HG03457 (cell line): ENCODE measurements at regions not wholly inside any gene's neighbourhood (a gene's known extent, or its start where the extent isn't known, plus 50 kb on each side); places are given as distances from the start of the nearest gene placed in this dataset.

Experiments
- ATAC-seq: cut with Tn5 transposase; IDR thresholded peaks from one replicate; pipeline ENCODE4 v1.9.1; 2021; ENCODE audit warnings: moderate number of reproducible peaks; ENCODE audit not compliant: unreplicated experiment

DNA sequence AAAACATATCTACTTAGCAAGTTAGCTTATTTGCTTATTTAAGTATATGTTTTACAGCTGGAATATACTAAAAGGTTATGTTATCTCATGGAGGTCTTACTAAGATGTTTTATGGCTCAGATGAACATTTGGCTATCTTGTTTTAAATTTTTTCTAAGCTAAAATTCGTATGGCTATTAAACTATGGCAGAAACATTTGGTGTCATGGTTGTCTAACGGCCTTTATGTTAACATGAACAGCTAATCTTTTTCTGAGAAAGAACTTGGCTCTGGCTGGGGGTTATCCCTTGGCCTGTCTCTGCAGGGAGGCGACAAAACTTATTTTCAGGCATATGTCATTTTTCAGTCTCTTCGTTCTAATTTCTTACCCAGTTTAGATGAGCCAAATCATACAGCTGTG is 101.5 kb upstream of the MTPN start:
- no peak for ATAC-seq

DNA sequence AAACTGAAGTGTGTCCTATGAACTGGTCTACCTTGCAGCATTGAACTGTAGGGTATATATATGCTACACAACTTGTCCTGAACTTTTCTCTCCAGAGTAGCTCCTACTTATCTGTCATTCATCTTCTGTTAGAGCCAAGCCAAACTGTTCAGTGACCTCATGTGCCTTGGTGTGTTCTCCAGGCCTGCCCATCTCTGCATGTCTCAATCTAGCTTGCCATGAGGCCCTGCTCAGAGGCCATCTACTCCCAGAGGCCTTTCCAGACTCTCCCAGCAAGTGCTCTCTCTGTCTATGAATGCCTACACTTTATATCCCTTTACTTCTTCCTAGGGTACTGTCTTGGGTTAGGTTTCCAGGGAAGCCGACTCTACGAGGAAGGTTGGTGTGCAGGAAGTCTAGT is 99.8 kb upstream of the MTPN start:
- ATAC-seq, result no peak

DNA sequence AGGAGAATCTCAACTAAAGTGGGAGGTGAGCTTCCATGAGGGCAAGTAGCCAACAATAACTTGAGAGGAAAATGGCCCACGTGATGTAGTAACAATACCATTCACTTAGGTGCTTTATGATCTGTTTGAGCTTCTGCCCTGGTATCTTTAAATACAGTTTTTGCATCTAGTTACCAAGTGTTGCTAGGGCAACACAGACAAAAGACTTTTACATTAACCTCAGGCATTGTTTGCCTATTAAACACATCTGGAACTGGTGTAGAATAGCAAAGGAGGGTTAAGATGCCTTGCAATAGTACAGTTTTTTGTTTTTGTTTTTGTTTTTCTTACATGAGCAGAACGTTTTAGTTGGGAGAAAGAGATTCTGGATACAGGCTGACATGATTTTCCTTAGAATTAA is 97.7 kb upstream of the MTPN start:
- ATAC-seq, result no peak

DNA sequence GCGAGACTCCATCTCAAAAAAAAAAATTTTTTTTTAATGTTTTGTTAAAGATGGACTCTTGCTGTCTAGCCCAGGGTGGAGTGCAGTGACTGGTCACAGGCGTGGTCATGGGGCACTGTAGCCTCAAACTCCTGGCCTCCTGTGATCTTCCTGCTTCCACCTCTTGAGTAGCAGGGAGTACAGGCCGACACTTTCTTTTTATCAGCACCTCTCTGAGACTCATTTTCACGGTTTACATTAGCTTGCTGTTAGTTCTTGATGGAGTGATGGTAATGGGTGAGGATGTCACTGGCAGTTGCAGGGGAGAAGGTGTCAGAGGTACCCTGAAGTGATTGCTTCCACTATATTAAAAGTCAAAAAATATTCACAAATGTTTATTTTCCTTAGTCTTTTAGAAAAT is 95.3 kb upstream of the MTPN start:
- no peak for ATAC-seq

DNA sequence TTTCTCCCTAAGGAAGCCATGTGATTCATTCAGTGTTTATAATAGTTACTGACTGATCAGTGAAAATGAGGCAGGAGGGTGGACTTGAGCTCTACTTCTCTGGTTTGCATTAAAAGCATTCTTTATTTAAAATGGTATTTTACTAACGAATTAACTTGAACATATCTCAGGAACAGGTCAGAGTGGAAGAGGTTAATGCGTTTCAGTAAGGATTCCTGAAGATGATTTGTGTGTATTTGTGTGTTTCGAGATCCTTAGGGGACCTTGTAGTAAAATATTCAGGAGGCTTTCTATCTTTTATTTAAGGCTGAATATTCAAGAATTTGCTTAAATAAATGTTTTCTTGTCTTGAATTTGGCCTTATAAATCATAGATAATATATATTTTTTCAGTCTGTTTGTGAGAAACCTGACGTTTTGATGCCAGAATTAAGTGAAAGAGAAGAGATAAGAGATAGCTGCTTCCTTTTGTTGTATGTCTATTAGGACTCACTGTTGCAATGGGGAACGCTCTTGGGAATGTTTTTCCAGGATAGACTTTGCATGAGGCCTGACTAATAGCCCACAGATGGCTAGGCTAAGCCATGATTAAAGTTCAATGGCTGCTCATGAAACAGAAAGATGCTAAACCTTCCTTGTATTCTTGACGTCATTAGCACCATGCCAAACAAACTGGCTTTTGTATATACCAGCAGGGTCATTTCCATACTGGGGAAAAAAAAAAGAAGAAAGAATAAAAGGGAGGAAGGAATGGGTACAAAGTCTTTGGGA is 93.8 kb upstream of the MTPN start:
- ATAC-seq, result no peak

DNA sequence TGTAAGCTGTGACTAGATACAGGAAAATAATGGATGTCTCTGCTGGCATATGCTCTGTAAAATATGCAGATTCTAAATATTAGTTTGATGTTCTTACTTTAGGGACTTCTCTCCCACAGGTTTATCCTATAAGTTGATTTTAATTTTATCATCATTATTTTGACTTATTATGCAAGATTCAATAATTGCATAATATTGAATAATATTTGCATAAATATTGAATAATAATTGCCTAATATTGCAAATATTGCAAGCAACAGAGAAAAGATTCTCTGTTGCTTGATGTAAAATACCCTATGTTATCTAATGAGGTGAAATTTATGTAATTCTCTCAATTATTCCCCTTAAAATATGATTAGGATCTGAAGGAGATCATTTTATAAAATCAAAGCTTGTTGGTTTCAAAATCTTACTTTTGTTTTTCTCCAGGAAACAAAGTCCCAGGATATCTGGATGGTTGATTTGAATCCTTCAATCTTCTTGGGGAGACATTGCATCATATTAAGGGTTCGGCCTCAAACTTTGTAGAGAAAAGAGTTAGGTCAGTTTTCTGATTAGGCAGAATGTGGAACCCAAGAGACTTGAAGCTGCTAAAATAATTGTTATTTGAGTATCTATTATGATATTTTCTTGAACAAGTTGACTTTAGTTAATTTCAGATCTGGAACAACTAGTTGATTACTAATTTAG is 92.8 kb upstream of the MTPN start:
- ATAC-seq, result no peak

DNA sequence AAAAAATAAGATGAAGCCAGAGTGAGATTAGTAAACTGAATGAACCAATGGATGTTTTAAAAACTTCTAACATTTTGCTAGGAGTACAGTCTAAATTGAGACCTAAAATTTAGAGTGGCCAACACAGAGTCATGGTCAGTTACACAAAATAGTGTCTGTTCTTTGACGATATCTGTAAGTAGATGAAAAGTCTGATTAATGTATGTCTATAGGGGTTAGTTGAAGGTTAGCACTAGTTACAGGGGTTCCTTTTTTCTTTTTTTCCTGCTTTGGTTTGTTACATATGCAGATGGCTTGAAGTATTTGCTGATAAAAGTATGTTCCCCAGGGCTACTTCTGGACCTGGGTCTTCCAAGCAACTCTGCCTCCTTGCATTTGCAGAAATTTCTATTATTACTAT is 90.1 kb upstream of the MTPN start:
- ATAC-seq, result no peak

DNA sequence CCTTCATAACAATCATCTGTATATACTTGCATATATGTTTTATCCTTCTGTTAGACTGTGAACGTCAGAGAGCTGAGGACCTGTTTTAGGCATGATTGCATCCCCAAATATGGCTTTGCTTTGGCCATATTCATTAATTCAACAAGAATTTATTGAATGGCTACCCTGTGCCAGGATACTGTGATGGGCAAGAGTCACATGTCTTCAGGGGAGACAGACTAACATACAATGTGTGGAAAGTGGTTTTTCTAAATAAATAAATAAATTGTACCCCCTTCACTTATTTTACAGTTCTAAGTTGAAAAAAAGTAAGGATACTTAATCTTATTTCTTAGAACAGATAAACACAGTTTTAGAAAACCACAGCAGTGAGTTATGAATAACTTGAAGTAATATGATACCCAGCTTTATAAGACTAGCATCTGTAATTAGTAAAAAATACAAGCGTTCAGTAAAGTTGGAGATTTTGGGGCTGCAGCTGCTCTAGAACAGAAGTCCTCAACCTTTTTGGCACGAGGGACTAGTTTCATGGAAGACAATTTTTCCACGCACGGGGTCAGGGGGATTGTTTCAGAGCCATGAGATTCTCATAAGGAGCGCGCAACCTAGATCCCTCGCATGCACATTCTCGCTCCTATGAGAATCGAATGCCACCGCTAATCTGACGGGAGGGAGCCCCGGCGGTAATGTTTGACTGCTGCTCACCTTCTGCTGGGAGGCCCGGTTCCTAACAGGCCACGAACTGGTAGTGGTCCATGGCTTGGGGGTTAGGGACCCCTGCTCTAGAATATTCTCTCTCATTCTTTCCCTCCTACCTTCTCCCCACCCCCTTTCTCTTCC is 89.4 kb upstream of the MTPN start:
- ATAC-seq, result no peak

DNA sequence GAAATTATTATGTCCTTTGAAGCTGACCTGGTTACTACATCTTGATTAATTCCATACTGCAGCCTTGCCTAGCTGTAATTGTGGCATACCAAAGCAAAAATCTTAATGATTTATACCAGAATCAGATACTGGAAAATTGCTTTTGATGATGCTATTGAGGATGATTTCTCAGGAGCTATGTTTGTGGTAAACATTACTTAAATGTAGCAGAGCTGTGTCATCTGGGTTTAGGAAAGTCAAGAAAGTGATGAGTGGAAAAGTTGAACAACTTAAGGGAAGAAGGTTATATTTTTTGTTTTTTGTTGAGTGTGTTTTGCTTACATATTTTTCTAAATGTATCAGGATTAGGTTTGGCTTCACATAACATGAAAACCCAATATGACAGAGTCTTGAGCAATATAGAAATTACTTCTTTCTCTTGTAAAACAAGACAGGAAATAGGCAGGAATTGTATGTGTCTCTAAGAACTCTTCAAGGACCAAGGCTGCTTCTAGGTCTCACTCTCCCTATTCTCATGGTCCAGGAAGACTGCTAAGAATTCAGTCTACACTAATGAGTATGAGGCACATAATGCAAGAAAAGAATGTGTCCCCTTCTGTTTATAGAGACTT is 87.6 kb upstream of the MTPN start:
- ATAC-seq, result no peak

DNA sequence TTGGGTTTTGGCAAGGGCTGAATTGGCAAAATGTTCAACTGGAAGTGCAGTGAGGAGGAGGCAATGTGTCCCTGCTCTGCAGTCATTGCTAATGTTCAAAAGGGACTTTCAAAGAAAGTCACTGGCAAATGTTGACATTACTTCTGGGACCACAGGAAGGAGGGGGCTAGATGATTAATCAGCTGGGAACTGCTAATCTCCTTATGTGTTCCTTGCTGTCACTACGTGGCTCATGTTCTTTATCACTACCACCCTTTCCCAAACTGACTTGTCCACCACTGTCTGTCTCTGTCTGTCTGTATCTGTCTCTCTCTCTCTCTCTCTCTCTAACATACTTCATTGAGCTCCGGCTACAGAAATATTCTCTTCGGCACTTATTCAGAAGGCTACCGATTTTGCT is 86.9 kb upstream of the MTPN start:
- no peak for ATAC-seq

DNA sequence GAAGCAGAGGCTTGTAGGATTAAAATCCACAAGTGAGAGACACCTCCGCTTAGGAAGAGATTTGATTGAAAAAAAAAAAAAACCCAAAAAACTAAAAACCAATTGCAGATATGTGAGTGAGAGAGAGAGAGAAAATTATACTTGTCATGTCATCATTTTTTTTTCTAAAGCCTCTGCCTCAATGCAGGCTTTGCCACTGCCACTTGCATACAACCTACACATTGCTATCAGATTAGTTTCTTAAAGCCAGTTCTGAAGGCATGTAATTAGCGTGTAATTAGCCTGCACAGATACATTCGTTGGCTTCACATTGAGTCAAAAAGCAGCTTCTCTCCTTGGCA is 86.1 kb upstream of the MTPN start:
- ATAC-seq, result no peak

DNA sequence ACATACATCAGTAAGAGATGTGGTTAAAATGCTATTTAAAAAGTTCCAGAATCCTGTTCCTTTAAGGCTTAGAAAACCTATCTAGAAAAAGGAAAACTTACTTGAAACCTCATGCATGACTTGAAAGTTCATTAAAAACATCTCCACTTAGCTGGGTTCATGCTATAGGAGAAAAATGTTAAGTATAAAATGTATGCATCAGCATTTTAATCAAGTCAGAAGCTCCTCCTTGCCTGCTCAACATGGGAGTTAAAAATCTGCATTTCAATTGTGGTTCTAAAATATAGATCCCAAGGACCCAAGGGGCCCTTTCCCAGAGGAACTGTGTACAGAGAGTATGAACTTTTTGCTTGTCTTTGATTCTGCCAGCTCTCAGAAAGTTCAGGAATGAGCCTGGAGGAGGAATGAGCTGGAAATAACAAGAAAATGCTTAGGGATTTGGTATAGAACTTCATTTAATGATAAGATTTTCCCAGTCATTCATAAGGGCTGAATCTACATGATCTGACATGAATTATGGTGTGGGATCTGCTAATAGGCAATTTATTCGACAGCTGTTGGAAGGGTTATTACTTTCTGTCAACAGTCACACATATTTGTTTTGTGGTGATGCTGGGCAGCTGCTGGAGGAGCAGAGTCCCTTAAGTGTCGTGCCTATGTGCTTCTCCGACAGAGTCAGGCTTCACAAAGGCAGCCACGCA is 85.6 kb upstream of the MTPN start:
- no peak for ATAC-seq

DNA sequence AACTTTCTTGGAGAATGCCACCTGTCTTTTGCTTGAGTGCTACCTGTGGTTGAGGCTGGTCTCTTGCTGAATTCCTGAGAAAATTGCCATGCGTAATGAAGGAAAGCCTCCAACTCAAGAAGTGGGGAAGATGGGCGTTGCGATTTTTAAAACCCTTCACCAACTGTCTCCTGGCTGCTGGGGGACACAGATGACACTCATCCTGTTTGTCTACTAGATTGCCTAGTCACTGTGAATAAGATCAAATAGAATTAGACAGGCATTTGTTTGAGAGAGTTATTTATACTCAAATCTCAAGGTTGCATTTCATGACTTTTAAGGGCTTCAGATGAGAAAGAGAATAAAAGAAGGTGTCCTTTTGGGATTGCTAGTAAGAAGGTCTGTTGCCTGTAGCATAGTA is 84.3 kb upstream of the MTPN start:
- no peak for ATAC-seq

DNA sequence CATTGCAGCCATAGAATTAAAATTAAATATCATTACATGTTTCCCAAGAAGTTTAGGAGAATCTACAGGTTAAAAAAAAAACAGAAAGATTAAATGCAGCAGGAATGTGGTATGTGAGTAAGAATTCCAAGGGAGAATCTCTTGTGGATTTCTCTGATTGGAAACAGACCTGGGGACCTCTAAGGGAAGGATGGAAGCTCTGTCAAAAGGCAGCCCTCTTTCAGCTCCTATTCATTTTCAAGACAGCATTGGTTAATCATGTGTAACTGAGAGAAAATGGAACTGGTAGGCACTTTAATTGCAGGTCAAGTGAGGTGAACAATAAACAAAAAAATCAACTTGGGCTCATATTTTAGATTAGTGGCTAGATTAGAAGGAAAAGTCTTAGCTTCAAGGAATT is 81.4 kb upstream of the MTPN start:
- ATAC-seq, result no peak

DNA sequence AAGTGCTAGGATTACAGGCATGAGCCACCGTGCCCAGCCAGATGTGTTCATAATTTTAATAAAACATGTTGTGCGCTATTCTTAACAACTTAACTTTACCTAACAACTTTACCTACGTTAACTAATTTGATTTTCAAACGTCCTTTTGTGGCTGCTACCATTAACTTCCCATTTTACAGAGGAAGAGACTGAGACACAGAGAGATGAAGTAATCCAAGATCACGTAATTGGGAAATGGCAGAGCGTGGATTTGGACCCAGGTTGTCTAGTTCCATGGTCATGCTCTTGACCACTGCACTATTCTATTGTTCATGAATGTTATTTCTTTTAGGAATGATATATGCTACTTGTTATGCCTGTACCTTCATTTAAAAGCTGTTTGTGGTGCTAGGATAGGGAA is 80.3 kb upstream of the MTPN start:
- ATAC-seq, result no peak

DNA sequence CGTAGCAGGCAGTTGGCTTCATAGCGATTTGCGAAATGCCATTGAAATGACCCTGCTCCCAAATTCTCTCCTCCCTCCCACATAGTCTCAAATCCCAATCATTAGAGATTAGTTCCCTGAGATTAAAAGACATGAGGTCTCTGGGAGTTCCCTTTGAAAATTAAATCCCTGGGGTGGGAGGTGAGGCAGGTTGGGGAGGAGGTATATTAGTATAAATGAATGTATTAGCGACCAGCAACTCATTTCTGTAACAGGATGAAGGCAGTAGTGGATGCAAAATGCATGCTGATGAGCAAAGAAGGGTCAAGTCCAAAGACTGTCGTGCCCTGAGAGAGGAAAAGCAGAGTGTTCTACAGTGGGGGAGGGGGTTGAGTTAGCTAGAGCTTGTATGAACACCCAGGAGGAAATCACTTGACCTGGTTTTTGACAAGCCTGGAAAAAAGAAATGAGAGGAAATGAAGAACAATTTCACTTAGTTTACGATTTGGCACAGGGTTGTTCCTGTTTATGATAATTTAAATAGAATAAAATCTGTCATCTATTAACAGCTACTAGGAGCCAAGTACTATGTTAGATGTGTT is 79.6 kb upstream of the MTPN start:
- no peak for ATAC-seq

DNA sequence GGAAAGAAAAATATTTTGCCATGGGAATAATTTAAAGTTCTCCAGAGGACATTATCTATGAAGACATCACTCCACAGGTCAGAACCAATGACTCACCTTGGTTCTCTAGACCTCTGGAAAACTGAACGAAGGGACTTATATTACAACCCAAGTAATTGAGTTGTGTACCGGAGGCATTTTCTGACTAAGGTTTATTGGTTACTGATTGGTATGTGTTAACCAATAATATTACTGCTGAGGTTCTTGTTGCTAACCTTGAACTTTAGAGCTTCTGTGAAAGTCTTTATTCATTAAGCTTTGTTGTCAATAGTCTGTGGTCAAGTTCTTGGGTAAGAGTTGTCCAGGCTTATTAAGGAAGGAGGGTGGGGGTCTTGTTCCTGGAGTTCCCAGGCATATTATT is 78.1 kb upstream of the MTPN start:
- ATAC-seq, result no peak

DNA sequence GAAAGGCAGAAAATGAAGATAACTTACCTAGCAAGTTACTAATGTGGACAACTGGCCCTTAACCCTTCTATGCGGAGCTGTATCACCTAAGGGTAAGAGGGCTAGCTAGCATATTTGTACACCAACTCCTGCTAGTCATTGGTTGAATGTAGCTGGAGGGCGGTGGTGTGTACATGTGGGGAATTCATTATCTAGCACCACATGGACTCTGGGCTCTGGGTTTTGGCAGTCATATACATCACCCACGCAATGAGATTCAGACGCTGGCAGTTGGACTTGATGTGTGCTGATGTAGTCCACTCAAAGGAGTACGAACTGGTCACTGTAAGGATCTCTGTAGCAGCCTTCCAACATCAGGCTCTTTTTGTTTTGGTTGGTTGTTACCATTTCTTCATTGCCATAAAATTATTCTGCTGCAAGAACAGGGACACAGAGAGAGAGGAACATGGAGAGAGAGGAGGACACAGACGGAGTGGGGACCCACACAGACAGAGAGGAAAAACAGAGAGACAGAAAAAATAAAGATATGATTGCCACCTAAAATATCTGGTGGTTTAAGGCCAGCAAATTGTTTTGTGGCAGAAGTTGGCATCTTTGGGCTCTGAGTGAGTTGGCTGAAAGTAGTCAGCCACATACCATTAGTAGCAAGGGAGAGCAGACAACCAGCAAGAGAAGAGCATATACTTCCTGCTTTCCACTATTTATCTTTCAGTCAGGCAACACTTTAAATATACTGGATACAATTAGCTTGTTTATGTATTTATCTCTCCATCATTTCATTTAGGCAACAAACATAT is 76.7 kb upstream of the MTPN start:
- ATAC-seq, result no peak

DNA sequence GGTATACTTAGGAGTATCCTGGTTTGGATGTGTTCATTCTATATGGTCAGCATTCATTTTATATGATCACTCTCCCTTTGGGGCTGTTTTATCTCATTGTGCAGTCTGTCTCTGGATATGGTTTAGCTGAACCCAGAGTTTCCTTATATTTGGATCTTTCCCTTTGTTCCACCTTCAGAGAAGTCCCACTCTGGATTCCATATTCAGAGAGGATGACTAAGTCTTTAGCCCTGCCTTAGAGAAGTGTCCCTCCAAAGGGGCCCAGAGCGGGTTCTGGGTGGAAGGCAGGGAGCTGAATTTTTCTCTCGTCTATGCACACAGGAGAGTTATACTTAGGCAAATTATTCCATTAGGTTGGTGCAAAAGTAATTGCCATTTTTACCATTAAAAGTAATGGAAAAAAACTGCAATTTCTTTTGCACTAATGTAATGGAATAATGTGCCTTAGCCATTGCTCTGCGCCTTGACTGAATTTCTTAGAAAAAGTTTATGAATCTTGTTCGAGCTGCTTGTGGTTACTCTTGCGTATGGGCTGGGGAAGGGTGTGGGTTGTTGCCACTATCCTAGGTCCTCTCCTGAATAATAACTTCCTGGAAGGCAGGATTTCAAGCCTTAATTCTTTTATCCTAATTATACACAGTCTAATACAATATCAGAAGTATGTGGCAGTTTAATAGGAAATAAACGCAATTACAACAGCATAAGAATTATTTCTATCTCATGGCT is 74.2 kb upstream of the MTPN start:
- ATAC-seq, result no peak
